SK-N-SH treated with all-trans-retinoic acid at 6 μM for 48 hours (cell line): ENCODE measurements at regions not wholly inside any gene's neighbourhood (a gene's known extent, or its start where the extent isn't known, plus 50 kb on each side); places are given as distances from the start of the nearest gene placed in this dataset.

Source experiments
- ATAC-seq: fragments of 200-7000 bp; cut with Tn5 transposase; 3 replicates; pipeline ENCODE4 v1.9.1; 2020; ENCODE audit warnings: mild to moderate bottlenecking, moderate library complexity
- ARNTL ChIP-seq: fragments of 450-650 bp; formaldehyde crosslinking; IDR thresholded peaks from 2 replicates; pipeline ENCODE4 v1.5.0; 2020; ENCODE audit warnings: low read depth, mild to moderate bottlenecking, moderate library complexity, borderline replicate concordance
- BACH2 ChIP-seq: fragments of 250-450 bp; sonication (Bioruptor Pico); IDR thresholded peaks from 2 replicates; pipeline ENCODE4 v1.9.0; 2021; ENCODE audit warnings: mild to moderate bottlenecking, borderline replicate concordance
- CSDC2 ChIP-seq: fragments of 250-450 bp; sonication (Bioruptor Pico); IDR thresholded peaks from 2 replicates; pipeline ENCODE4 v1.5.0; 2020; ENCODE audit warnings: mild to moderate bottlenecking, moderate library complexity
- ESRRG ChIP-seq: fragments of 250-450 bp; sonication (Bioruptor Pico); IDR thresholded peaks from 2 replicates; pipeline ENCODE4 v1.6.1; 2021; ENCODE audit warnings: mild to moderate bottlenecking
- GLIS3 ChIP-seq: fragments of 250-450 bp; sonication (Bioruptor Pico); IDR thresholded peaks from 2 replicates; pipeline ENCODE4 v1.5.0; 2020; ENCODE audit warnings: mild to moderate bottlenecking, moderate library complexity
- ISL1 ChIP-seq: fragments of 250-450 bp; sonication (Bioruptor Pico); IDR thresholded peaks from 2 replicates; pipeline ENCODE4 v2.1.2; 2022; ENCODE audit warnings: mild to moderate bottlenecking, moderate library complexity
- OSR1 ChIP-seq: fragments of 250-450 bp; sonication (Bioruptor Pico); IDR thresholded peaks from 2 replicates; pipeline ENCODE4 v1.8.0; 2022; ENCODE audit warnings: moderate library complexity, mild to moderate bottlenecking, inconsistent platforms
- PPARA ChIP-seq: fragments of 250-450 bp; sonication (Bioruptor Pico); IDR thresholded peaks from 2 replicates; pipeline ENCODE4 v1.5.0; 2020; ENCODE audit warnings: mild to moderate bottlenecking, borderline replicate concordance
- TCF4 ChIP-seq: fragments of 250-450 bp; sonication (Bioruptor Pico); IDR thresholded peaks from 2 replicates; pipeline ENCODE4 v1.8.0; 2021; ENCODE audit warnings: mild to moderate bottlenecking, moderate library complexity, borderline replicate concordance
- TOX ChIP-seq: fragments of 250-450 bp; sonication (Bioruptor Pico); IDR thresholded peaks from 2 replicates; pipeline ENCODE4 v1.8.0; 2021; ENCODE audit warnings: mild to moderate bottlenecking, moderate library complexity, borderline replicate concordance
- ZC3H10 ChIP-seq: fragments of 250-450 bp; sonication (Bioruptor Pico); IDR thresholded peaks from 2 replicates; pipeline ENCODE4 v1.5.1; 2021; ENCODE audit warnings: mild to moderate bottlenecking, moderate library complexity
- ZFP3 ChIP-seq: fragments of 250-450 bp; sonication (Bioruptor Pico); IDR thresholded peaks from 2 replicates; pipeline ENCODE4 v1.5.0; 2020; ENCODE audit warnings: mild to moderate bottlenecking, moderate library complexity
- ZFP30 ChIP-seq: fragments of 450-650 bp; formaldehyde crosslinking; IDR thresholded peaks from 2 replicates; pipeline ENCODE4 v1.5.0; 2022; ENCODE audit warnings: mild to moderate bottlenecking, moderate library complexity
- ZNF70 ChIP-seq: fragments of 450-650 bp; formaldehyde crosslinking; IDR thresholded peaks from 2 replicates; pipeline ENCODE4 v1.5.0; 2020; ENCODE audit warnings: mild to moderate bottlenecking, moderate library complexity
- TF ChIP-seq, protein P1 (sequence below): fragments of 250-450 bp; sonication (Bioruptor Pico); IDR thresholded peaks from 2 replicates; pipeline ENCODE4 v1.5.0; 2020; ENCODE audit warnings: mild to moderate bottlenecking, moderate library complexity
- TF ChIP-seq, protein P2 (sequence below): fragments of 250-450 bp; sonication (Bioruptor Pico); IDR thresholded peaks from 2 replicates; pipeline ENCODE4 v1.8.0; 2021; ENCODE audit warnings: low read depth, mild to moderate bottlenecking, moderate library complexity, borderline replicate concordance
- TF ChIP-seq, protein P3 (sequence below): fragments of 250-450 bp; sonication (Bioruptor Pico); IDR thresholded peaks from 2 replicates; pipeline ENCODE4 v1.8.0; 2020; ENCODE audit warnings: mild to moderate bottlenecking, moderate library complexity, borderline replicate concordance
- TF ChIP-seq, protein P4 (sequence below): fragments of 250-450 bp; sonication (Bioruptor Pico); IDR thresholded peaks from 2 replicates; pipeline ENCODE4 v1.5.1; 2020; ENCODE audit warnings: low read depth, mild to moderate bottlenecking, moderate library complexity

- no peak for ATAC-seq
Measured at GRCh38 chr5:5932824-5933223, 445.5 kb downstream of the MED10 start.

GRCh38 chr5:5930561-5930960, 447.8 kb downstream of the MED10 start:
- no peak for TF ChIP-seq OSR1
- no peak for TF ChIP-seq ESRRG (CRISPR knock-in tag)
- no peak for TF ChIP-seq ZFP30 (CRISPR knock-in tag)
- TF ChIP-seq ZNF70 (CRISPR knock-in tag) = no peak
- no peak for TF ChIP-seq ARNTL (CRISPR knock-in tag)
- ATAC-seq = no peak

More at GRCh38 chr5:5932824-5933223, 445.5 kb downstream of the MED10 start:
- TF ChIP-seq, protein P1, sequence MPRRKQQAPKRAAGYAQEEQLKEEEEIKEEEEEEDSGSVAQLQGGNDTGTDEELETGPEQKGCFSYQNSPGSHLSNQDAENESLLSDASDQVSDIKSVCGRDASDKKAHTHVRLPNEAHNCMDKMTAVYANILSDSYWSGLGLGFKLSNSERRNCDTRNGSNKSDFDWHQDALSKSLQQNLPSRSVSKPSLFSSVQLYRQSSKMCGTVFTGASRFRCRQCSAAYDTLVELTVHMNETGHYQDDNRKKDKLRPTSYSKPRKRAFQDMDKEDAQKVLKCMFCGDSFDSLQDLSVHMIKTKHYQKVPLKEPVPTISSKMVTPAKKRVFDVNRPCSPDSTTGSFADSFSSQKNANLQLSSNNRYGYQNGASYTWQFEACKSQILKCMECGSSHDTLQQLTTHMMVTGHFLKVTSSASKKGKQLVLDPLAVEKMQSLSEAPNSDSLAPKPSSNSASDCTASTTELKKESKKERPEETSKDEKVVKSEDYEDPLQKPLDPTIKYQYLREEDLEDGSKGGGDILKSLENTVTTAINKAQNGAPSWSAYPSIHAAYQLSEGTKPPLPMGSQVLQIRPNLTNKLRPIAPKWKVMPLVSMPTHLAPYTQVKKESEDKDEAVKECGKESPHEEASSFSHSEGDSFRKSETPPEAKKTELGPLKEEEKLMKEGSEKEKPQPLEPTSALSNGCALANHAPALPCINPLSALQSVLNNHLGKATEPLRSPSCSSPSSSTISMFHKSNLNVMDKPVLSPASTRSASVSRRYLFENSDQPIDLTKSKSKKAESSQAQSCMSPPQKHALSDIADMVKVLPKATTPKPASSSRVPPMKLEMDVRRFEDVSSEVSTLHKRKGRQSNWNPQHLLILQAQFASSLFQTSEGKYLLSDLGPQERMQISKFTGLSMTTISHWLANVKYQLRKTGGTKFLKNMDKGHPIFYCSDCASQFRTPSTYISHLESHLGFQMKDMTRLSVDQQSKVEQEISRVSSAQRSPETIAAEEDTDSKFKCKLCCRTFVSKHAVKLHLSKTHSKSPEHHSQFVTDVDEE (CRISPR knock-in tag) = no peak
- TF ChIP-seq TOX (CRISPR knock-in tag) (no peak), ARNTL (CRISPR knock-in tag) (no peak), ZFP30 (CRISPR knock-in tag) (no peak), ESRRG (CRISPR knock-in tag) (no peak), TCF4 (CRISPR knock-in tag) (no peak), ISL1 (CRISPR knock-in tag) (no peak), ZC3H10 (CRISPR knock-in tag) (no peak), PPARA (CRISPR knock-in tag) (no peak), BACH2 (CRISPR knock-in tag) (no peak), OSR1 (no peak), GLIS3 (no peak), ZFP3 (CRISPR knock-in tag) (no peak), ZNF70 (CRISPR knock-in tag) (no peak)
- TF ChIP-seq, protein P2, sequence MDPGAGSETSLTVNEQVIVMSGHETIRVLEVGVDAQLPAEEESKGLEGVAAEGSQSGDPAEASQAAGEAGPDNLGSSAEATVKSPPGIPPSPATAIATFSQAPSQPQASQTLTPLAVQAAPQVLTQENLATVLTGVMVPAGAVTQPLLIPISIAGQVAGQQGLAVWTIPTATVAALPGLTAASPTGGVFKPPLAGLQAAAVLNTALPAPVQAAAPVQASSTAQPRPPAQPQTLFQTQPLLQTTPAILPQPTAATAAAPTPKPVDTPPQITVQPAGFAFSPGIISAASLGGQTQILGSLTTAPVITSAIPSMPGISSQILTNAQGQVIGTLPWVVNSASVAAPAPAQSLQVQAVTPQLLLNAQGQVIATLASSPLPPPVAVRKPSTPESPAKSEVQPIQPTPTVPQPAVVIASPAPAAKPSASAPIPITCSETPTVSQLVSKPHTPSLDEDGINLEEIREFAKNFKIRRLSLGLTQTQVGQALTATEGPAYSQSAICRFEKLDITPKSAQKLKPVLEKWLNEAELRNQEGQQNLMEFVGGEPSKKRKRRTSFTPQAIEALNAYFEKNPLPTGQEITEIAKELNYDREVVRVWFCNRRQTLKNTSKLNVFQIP (CRISPR knock-in tag) = no peak
- TF ChIP-seq, protein P3, sequence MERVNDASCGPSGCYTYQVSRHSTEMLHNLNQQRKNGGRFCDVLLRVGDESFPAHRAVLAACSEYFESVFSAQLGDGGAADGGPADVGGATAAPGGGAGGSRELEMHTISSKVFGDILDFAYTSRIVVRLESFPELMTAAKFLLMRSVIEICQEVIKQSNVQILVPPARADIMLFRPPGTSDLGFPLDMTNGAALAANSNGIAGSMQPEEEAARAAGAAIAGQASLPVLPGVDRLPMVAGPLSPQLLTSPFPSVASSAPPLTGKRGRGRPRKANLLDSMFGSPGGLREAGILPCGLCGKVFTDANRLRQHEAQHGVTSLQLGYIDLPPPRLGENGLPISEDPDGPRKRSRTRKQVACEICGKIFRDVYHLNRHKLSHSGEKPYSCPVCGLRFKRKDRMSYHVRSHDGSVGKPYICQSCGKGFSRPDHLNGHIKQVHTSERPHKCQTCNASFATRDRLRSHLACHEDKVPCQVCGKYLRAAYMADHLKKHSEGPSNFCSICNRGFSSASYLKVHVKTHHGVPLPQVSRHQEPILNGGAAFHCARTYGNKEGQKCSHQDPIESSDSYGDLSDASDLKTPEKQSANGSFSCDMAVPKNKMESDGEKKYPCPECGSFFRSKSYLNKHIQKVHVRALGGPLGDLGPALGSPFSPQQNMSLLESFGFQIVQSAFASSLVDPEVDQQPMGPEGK = no peak
- TF ChIP-seq, protein P4, sequence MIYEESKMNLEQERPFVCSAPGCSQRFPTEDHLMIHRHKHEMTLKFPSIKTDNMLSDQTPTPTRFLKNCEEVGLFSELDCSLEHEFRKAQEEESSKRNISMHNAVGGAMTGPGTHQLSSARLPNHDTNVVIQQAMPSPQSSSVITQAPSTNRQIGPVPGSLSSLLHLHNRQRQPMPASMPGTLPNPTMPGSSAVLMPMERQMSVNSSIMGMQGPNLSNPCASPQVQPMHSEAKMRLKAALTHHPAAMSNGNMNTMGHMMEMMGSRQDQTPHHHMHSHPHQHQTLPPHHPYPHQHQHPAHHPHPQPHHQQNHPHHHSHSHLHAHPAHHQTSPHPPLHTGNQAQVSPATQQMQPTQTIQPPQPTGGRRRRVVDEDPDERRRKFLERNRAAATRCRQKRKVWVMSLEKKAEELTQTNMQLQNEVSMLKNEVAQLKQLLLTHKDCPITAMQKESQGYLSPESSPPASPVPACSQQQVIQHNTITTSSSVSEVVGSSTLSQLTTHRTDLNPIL = no peak

DNA sequence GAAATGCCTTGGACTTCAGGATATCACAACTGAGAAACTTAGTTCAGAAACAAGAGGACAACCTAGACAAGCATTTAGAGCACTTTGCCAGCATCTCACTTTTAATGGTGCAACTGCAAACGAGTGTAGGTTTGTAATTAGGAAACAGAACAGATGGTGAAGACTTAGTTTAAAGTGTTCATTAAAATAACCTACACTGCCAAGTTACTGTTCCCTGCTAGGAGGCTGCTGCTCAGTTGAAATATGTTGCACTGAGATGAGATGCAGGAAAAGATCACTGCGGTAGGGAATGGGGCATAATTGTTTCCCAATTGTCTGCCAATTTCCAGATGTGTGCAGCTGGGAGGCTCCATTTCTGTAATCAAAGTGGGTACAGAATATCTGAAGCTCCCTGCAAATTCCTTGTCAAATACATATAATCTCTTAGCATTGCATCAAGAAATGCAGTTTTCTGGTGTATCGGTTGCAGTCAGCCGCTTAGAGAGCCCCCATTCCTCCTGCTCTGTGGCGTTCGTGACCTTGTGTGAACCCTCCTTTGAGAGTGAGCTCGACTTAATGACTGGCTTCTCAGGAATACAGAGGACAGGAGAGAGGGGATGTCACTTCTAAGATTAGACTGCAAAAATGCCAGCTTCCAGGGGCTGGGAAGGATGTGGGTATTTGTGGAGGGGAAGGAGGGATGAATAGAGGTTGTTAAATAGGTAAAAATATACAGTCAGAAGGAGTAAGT, 448.9 kb downstream of the MED10 start:
- TF ChIP-seq, protein P4 = no peak
- no peak for ATAC-seq

DNA sequence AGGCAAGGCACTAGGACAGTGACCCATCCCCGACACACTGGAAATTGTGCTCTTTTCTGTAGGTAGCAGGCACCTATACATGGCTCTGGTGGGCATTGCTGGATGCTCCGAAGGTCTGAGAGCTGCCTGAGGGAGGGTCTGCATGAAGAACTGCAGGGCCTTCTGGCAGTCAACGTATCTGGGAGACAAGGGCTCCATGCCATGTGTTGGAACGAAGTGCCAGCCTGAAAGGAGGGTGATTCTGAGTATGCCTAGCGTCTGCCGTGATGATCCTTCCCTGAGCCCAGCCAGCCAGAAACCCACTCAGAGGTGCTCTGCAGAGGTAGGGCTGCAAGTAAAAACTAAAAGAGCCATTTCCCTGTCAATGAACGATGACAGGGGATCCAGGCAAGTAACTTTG, 453.2 kb downstream of the MED10 start:
- ATAC-seq = no peak
- TF ChIP-seq ZFP3 (CRISPR knock-in tag) = no peak

DNA sequence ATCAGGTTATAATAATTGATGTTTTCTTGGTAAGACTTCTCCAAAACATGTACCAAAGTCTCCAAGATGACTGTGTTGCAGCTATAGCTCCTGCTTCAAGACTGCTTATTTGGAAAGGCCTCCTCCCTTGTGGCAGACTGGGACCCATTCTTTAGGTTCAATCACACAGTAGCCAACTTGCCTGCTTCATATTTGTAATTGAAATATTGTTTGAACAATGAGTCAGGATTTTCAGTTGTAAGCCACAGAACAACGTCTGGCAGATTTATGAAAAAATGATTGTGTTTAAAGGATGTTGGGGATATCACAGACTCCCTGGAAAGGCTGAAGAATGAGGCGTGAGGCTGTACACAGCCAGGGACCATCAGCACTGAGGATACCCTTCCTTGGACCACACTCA, 458.9 kb downstream of the MED10 start:
- no peak for ATAC-seq
- TF ChIP-seq, protein P4 = no peak
- TF ChIP-seq TOX (CRISPR knock-in tag) (no peak), ESRRG (CRISPR knock-in tag) (no peak), ZFP30 (CRISPR knock-in tag) (no peak), CSDC2 (CRISPR knock-in tag) (no peak), ISL1 (CRISPR knock-in tag) (no peak)
- TF ChIP-seq, protein P1 (CRISPR knock-in tag) = no peak
